GM18505 (cell line): ENCODE measurements at regions not wholly inside any gene's neighbourhood (a gene's known extent, or its start where the extent isn't known, plus 50 kb on each side); places are given as distances from the start of the nearest gene placed in this dataset.

ENCODE experiments used
- ATAC-seq: cut with Tn5 transposase; IDR thresholded peaks from one replicate; pipeline ENCODE4 v1.9.1; 2021; ENCODE audit not compliant: unreplicated experiment
- POLR2A ChIP-seq: IDR thresholded peaks from 4 replicates; pipeline ENCODE4 v1.6.1; 2011; ENCODE audit warnings: borderline replicate concordance; ENCODE audit not compliant: insufficient read depth, insufficient read length; ENCODE audit errors: extremely low read depth

- ATAC-seq = no peak
- TF ChIP-seq POLR2A = no peak
Measured at GRCh38 chr2:104598636-104599035, 255.3 kb upstream of the POU3F3 start.

- TF ChIP-seq POLR2A = no peak
- no peak for ATAC-seq
Measured at GRCh38 chr2:104599787-104600510, 254.0 kb upstream of the POU3F3 start.

GRCh38 chr2:104606056-104606455 lies 247.9 kb upstream of the POU3F3 start:
- TF ChIP-seq POLR2A = no peak

GRCh38 chr2:104616856-104617255 lies 237.1 kb upstream of the POU3F3 start:
- ATAC-seq = no peak
- TF ChIP-seq POLR2A = no peak

More at GRCh38 chr2:104606056-104606455, 247.9 kb upstream of the POU3F3 start:
- no peak for ATAC-seq

- no peak for ATAC-seq
- TF ChIP-seq POLR2A = no peak
Measured at GRCh38 chr2:104620801-104621200, 233.1 kb upstream of the POU3F3 start.

GRCh38 chr2:104635608-104636007 lies 218.3 kb upstream of the POU3F3 start:
- no peak for TF ChIP-seq POLR2A

GRCh38 chr2:104638190-104638858 lies 215.6 kb upstream of the POU3F3 start:
- no peak for TF ChIP-seq POLR2A
- ATAC-seq = no peak

More at GRCh38 chr2:104635608-104636007, 218.3 kb upstream of the POU3F3 start:
- no peak for ATAC-seq

- no peak for TF ChIP-seq POLR2A
- ATAC-seq = no peak
Measured at GRCh38 chr2:104638859-104639202, 215.1 kb upstream of the POU3F3 start.

- no peak for TF ChIP-seq POLR2A
- ATAC-seq = no peak
Measured at GRCh38 chr2:104641786-104642185, 212.1 kb upstream of the POU3F3 start.

- TF ChIP-seq POLR2A = no peak
Measured at GRCh38 chr2:104648376-104648775, 205.5 kb upstream of the POU3F3 start.

GRCh38 chr2:104649866-104650265 lies 204.0 kb upstream of the POU3F3 start:
- ATAC-seq = no peak
- TF ChIP-seq POLR2A = no peak

More at GRCh38 chr2:104648376-104648775, 205.5 kb upstream of the POU3F3 start:
- ATAC-seq = no peak

- TF ChIP-seq POLR2A = no peak
- no peak for ATAC-seq
Measured at GRCh38 chr2:104650405-104650996, 203.4 kb upstream of the POU3F3 start.

GRCh38 chr2:104654811-104655210 lies 199.1 kb upstream of the POU3F3 start:
- no peak for TF ChIP-seq POLR2A

GRCh38 chr2:104656571-104657163 lies 197.2 kb upstream of the POU3F3 start:
- no peak for ATAC-seq
- TF ChIP-seq POLR2A = no peak

More at GRCh38 chr2:104654811-104655210, 199.1 kb upstream of the POU3F3 start:
- no peak for ATAC-seq

GRCh38 chr2:104658144-104658835 lies 195.6 kb upstream of the POU3F3 start:
- no peak for TF ChIP-seq POLR2A
- no peak for ATAC-seq
